ENCODE measurements at regions not wholly inside any gene's neighbourhood (a gene's known extent, or its start where the extent isn't known, plus 50 kb on each side); places are given as distances from the start of the nearest gene placed in this dataset.

DNA sequence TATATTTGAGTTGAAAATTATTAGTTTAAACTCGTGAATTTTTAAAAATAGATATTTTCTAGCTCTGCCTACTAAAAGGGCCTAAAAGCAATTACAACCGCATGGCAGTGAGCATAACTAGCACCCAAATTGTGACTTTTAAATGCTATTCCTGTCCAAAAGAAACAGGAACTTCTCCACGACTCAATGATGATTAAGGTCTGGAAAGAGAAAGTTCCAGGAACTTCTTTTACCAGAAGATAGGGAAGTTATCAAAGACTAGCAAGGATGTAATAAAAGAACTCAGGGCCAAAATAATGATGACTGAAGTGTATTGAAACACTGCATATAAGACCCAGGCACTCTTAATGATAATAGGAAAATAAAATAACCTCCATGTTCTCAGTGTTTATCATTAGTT, 313.0 kb downstream of the PLPP3 start:
- DNase-seq (ENCODE audit: low read depth in 2 of 2), result no peak
- Histone ChIP-seq H4K20me1 (ENCODE audit: control insufficient read depth, extremely low read depth, insufficient read depth, low read length) (no peaks in the 10 kb centered on the region), H3K9ac (ENCODE audit: insufficient read depth, low read length) (no peak overlapping the region), H3K36me3 (ENCODE audit: control insufficient read depth, insufficient read depth, low read length) (no peaks in the 10 kb centered on the region), H3K27me3 (ENCODE audit: control insufficient read depth, insufficient read depth, low read length) (no peaks in the 10 kb centered on the region), H2AFZ (ENCODE audit: low read length) (no peak overlapping the region), H3K27ac (ENCODE audit: insufficient read depth, low read length) (no peak overlapping the region), H3K4me2 (ENCODE audit: extremely low read depth, insufficient read depth, low read length) (no peak overlapping the region), H3K79me2 (ENCODE audit: control insufficient read depth, insufficient read depth, low read length) (no peaks in the 10 kb centered on the region), H3K4me3 (replicated peaks in 1 of 4; ENCODE audit: control extremely low read depth in 1 of 4, insufficient read depth in 1 of 4, low read depth in 3 of 4, low read length in 4 of 4) (no peak overlapping the region), H3K4me1 (ENCODE audit: control insufficient read depth, extremely low read depth, insufficient read depth, low read length) (no peaks in the 10 kb centered on the region), H3K9me3 (ENCODE audit: control insufficient read depth, insufficient read depth, low read depth, low read length) (no peaks in the 10 kb centered on the region)
- no peak for TF ChIP-seq EZH2 (IDR thresholded peaks at IDR 0.05; ENCODE audit: low read length, missing control alignments)
- TF ChIP-seq, protein P1, sequence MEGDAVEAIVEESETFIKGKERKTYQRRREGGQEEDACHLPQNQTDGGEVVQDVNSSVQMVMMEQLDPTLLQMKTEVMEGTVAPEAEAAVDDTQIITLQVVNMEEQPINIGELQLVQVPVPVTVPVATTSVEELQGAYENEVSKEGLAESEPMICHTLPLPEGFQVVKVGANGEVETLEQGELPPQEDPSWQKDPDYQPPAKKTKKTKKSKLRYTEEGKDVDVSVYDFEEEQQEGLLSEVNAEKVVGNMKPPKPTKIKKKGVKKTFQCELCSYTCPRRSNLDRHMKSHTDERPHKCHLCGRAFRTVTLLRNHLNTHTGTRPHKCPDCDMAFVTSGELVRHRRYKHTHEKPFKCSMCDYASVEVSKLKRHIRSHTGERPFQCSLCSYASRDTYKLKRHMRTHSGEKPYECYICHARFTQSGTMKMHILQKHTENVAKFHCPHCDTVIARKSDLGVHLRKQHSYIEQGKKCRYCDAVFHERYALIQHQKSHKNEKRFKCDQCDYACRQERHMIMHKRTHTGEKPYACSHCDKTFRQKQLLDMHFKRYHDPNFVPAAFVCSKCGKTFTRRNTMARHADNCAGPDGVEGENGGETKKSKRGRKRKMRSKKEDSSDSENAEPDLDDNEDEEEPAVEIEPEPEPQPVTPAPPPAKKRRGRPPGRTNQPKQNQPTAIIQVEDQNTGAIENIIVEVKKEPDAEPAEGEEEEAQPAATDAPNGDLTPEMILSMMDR (conservative IDR thresholded peaks at IDR 0.05 in 1 of 2, IDR thresholded peaks at IDR 0.05 in 1 of 2; ENCODE audit: low read depth in 1 of 2, low read length in 2 of 2), result no peak

DNA sequence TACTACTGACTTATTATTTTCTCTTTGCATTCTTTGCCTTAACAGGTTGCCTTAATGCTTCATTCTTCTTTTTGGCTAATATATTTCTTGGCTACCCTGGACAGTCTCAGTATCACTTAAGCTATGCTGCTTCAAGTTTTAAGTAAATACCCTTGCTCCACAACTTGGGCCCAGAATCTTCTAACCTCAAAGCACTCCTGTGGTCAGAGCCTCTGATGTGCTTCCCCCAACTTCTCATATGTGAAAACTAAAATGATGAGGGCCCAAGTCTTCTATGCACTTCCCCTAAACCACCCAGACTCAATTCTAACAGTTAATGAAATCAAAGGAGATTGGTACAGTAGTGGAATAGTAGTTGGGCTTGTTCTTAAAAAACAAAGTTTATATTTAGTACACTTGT, 314.1 kb downstream of the PLPP3 start:
- no peak for TF ChIP-seq EZH2 (IDR thresholded peaks at IDR 0.05; ENCODE audit: low read length, missing control alignments)
- TF ChIP-seq, protein P1 (conservative IDR thresholded peaks at IDR 0.05 in 1 of 2, IDR thresholded peaks at IDR 0.05 in 1 of 2; ENCODE audit: low read depth in 1 of 2, low read length in 2 of 2), result no peak
- Histone ChIP-seq H3K27me3 (ENCODE audit: control insufficient read depth, insufficient read depth, low read length) (no peaks in the 10 kb centered on the region), H3K27ac (ENCODE audit: insufficient read depth, low read length) (no peak overlapping the region), H3K36me3 (ENCODE audit: control insufficient read depth, insufficient read depth, low read length) (no peaks in the 10 kb centered on the region), H3K4me2 (ENCODE audit: extremely low read depth, insufficient read depth, low read length) (no peak overlapping the region), H2AFZ (ENCODE audit: low read length) (no peak overlapping the region), H3K4me3 (replicated peaks in 1 of 4; ENCODE audit: control extremely low read depth in 1 of 4, insufficient read depth in 1 of 4, low read depth in 3 of 4, low read length in 4 of 4) (no peak overlapping the region), H3K4me1 (ENCODE audit: control insufficient read depth, extremely low read depth, insufficient read depth, low read length) (no peaks in the 10 kb centered on the region), H4K20me1 (ENCODE audit: control insufficient read depth, extremely low read depth, insufficient read depth, low read length) (no peaks in the 10 kb centered on the region), H3K9ac (ENCODE audit: insufficient read depth, low read length) (no peak overlapping the region), H3K79me2 (ENCODE audit: control insufficient read depth, insufficient read depth, low read length) (no peaks in the 10 kb centered on the region), H3K9me3 (ENCODE audit: control insufficient read depth, insufficient read depth, low read depth, low read length) (no peaks in the 10 kb centered on the region)
- no peak for DNase-seq (ENCODE audit: low read depth in 2 of 2)

DNA sequence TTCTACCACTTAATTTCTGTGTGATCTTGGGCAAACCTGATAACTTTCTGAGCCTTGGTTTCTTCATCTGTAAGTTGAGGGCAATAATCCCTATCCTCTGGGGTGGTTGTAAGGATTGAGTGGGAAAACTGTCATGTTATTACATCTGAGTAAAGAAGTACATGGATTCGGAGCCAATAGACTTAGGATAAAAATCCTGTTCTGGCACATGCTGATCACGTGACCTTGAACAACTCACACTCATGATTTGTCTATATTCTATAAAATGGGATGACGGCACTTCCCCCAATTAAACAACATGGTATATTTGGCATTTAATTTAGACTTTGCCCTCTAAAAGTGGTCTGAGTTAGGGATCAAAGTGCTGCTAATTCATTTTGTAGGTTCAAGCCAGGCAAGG, 315.5 kb downstream of the PLPP3 start:
- Histone ChIP-seq H3K9ac (ENCODE audit: insufficient read depth, low read length) (no peak overlapping the region), H3K4me3 (replicated peaks in 1 of 4; ENCODE audit: control extremely low read depth in 1 of 4, insufficient read depth in 1 of 4, low read depth in 3 of 4, low read length in 4 of 4) (no peak overlapping the region), H3K4me2 (ENCODE audit: extremely low read depth, insufficient read depth, low read length) (no peak overlapping the region), H4K20me1 (ENCODE audit: control insufficient read depth, extremely low read depth, insufficient read depth, low read length) (no peaks in the 10 kb centered on the region), H3K4me1 (ENCODE audit: control insufficient read depth, extremely low read depth, insufficient read depth, low read length) (no peaks in the 10 kb centered on the region), H3K27me3 (ENCODE audit: control insufficient read depth, insufficient read depth, low read length) (no peaks in the 10 kb centered on the region), H3K79me2 (ENCODE audit: control insufficient read depth, insufficient read depth, low read length) (no peaks in the 10 kb centered on the region), H3K36me3 (ENCODE audit: control insufficient read depth, insufficient read depth, low read length) (no peaks in the 10 kb centered on the region), H3K27ac (ENCODE audit: insufficient read depth, low read length) (no peak overlapping the region), H2AFZ (ENCODE audit: low read length) (no peak overlapping the region), H3K9me3 (ENCODE audit: control insufficient read depth, insufficient read depth, low read depth, low read length) (no peaks in the 10 kb centered on the region)
- TF ChIP-seq EZH2 (IDR thresholded peaks at IDR 0.05; ENCODE audit: low read length, missing control alignments), result no peak
- TF ChIP-seq, protein P1 (conservative IDR thresholded peaks at IDR 0.05 in 1 of 2, IDR thresholded peaks at IDR 0.05 in 1 of 2; ENCODE audit: low read depth in 1 of 2, low read length in 2 of 2), result no peak
- DNase-seq (ENCODE audit: low read depth in 2 of 2), result no peak
